Heart right ventricle (tissue), 16 donors: ENCODE measurements at regions not wholly inside any gene's neighbourhood (a gene's known extent, or its start where the extent isn't known, plus 50 kb on each side); places are given as distances from the start of the nearest gene placed in this dataset.
A peak's percentile ranks its signal among the peaks of the same experiment; 100 is the strongest.

Source experiments
- ATAC-seq, 8 donors: fragments of 200-7000 bp; cut with Tn5 transposase; one replicate each; pipeline ENCODE4 v1.9.1; 2020; ENCODE audit warnings: mild to moderate bottlenecking in 8 of 8, moderate library complexity in 8 of 8, moderate number of reproducible peaks in 1 of 8
- DNase-seq, 2 donors: peaks; one replicate each; pipeline ENCODE4 v3.0.0-alpha.2; 2020
- H3K27ac ChIP-seq, 10 donors: fragments of 200-600 bp; sonication (generic) in 2 of 10; one replicate each; pipeline versions ENCODE4 v1.5.0 to v1.8.0; 2020 to 2022; ENCODE audit warnings: mild to moderate bottlenecking in 3 of 10
- H3K27me3 ChIP-seq, 7 donors: fragments of 200-600 bp; one replicate each; pipeline ENCODE4 v1.8.0; 2021 to 2022; ENCODE audit warnings: mild to moderate bottlenecking in 2 of 7
- H3K36me3 ChIP-seq, 9 donors: fragments of 200-600 bp; sonication (generic) in 1 of 9; one replicate each; pipeline versions ENCODE4 v1.5.0 to v1.8.0; 2020 to 2022; ENCODE audit warnings: mild to moderate bottlenecking in 2 of 9
- H3K4me1 ChIP-seq, 9 donors: fragments of 200-600 bp; sonication (generic) in 1 of 9; one replicate each; pipeline versions ENCODE4 v1.5.0 to v1.8.0; 2020 to 2022; ENCODE audit warnings: mild to moderate bottlenecking in 4 of 9
- H3K4me3 ChIP-seq, 10 donors: fragments of 200-600 bp; sonication (generic) in 2 of 10; one replicate each; pipeline versions ENCODE4 v1.5.0 to v1.8.0; 2020 to 2022; ENCODE audit warnings: mild to moderate bottlenecking in 7 of 10, moderate library complexity in 2 of 10
- H3K9me3 ChIP-seq, 11 donors: fragments of 200-600 bp in 10 of 11; sonication (generic) in 2 of 11; one replicate each; pipeline versions ENCODE4 v1.5.0 to v1.8.0; 2013 to 2022; ENCODE audit warnings: mild to moderate bottlenecking in 2 of 11, control low read depth in 1 of 11, moderate library complexity in 1 of 11
- WGBS, 2 donors: extraction: QIAGEN DNeasy Blood & Tissue Kit; methylation state at CpG; one replicate each; pipeline ENCODE4 v1.1.7; 2013; ENCODE audit warnings: inconsistent platforms in 1 of 2; 5-methylcytosine and 5-hydroxymethylcytosine counted together
- intact Hi-C, 10 donors: fragments of 100-400 bp; cut with DNase I; formaldehyde crosslinking; loops; one replicate each; pipeline versions ENCODE4 v1.11.1 to v1.14.2; 2022
- TF ChIP-seq, protein P1 (sequence below), 9 donors: fragments of 200-600 bp; sonication (generic) in 2 of 9; IDR thresholded peaks; one replicate each; pipeline versions ENCODE4 v1.5.0 to v1.8.0; 2021 to 2022; ENCODE audit warnings: antibody characterized with exemption in 9 of 9, mild to moderate bottlenecking in 5 of 9, moderate library complexity in 1 of 9
- donor health status: Arrhythmogenic right ventricular cardiomyopathy.
- donor health status: ischemic (EF 13 %, LVEDD 7.1; RV severe dilation, severe dysfunction).
- donor health status: healthy with polysubstance abuse.
- donor health status: DM: no; HTN: yes; CAD: no.
- donor health status: DM: no; HTN: no; CAD: no.
- donor health status: ischemic (EF 25% LVEDD 6.9; RV normal size, moderate dysfunction).
- donor health status: ischemic (EF 25% LVEDD 5.7; RV mildly dilated, moderate dysfunction).
- donor health status: healthy.
- donor health status: DM: yes; HTN: yes; CAD: no.
- donor health status: Ischemic cardiomyopathy.
- donor health status: ischemic (EF 35%, LVEDD 5.7; RV mildly dilated, moderate dysfunction).
- donor health status: nonischemic (EF 11% LVEDD 7.7; RV severe dilation, severe dysfunction).
- donor health status: DM: yes; HTN: yes; CAD: no.
- donor health status: PGD.
- donor health status: ischemic (EF 29% LVEDD 5.4; RV normal size, mild dysfunction).
- donor health status: nonischemic (EF 23%, LVEDD 6.1; RV moderate dilation, normal function).

DNA sequence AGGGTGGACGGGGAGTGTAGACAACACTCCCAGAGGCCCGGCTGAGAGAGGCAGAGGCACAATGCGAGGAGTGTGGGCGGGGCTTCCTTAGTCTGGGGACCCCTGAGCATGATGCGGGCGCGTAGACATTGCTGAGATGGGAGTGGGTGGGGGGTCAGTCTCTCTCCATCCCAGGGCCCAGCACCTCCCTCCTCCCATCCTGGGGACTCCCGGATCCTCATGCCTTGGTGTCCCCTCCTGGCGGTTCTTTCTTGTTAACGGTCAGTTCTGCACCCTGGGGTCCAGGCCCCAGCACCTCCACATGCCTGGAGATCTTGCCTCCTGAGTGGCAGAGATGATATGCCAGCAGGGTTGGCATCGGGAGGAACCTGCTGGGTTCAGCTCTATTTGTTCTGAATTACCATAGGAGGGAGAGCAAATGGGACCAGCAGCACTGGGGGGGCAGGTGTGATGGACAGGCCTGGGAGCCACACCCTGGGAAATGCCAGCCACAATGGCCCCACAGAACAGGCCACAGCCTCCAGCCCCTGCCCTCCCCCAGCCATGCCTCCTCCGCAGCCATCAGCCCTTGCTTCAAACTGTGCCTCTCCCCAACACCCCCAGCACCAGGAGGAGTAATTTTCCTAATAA lies 55.7 kb downstream of the RTL6 start:
- Histone ChIP-seq H3K36me3 (no peaks in the 10 kb centered on the region), H3K27ac (peak overlapping the region in 1 of 10 donors; percentile 67), H3K27me3 (no peaks in the 10 kb centered on the region), H3K4me1 (peaks cover 0 to 22% (median 13%) of the 10 kb centered on the region in 9 donors), H3K9me3 (peaks cover 0 to 12% (median 6%) of the 10 kb centered on the region in 11 donors), H3K4me3 (no peak overlapping the region)
- TF ChIP-seq, protein P1, sequence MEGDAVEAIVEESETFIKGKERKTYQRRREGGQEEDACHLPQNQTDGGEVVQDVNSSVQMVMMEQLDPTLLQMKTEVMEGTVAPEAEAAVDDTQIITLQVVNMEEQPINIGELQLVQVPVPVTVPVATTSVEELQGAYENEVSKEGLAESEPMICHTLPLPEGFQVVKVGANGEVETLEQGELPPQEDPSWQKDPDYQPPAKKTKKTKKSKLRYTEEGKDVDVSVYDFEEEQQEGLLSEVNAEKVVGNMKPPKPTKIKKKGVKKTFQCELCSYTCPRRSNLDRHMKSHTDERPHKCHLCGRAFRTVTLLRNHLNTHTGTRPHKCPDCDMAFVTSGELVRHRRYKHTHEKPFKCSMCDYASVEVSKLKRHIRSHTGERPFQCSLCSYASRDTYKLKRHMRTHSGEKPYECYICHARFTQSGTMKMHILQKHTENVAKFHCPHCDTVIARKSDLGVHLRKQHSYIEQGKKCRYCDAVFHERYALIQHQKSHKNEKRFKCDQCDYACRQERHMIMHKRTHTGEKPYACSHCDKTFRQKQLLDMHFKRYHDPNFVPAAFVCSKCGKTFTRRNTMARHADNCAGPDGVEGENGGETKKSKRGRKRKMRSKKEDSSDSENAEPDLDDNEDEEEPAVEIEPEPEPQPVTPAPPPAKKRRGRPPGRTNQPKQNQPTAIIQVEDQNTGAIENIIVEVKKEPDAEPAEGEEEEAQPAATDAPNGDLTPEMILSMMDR (IDR thresholded peaks at IDR 0.05): no peak
- intact Hi-C loops: no loop called here
- no peak for DNase-seq
- ATAC-seq: peak in 3 of 8 donors; percentile 9 to 38 (median 14)
- WGBS, 2 donors: 68 to 93% methylated on average over 12 of the region's 12 CpGs

DNA sequence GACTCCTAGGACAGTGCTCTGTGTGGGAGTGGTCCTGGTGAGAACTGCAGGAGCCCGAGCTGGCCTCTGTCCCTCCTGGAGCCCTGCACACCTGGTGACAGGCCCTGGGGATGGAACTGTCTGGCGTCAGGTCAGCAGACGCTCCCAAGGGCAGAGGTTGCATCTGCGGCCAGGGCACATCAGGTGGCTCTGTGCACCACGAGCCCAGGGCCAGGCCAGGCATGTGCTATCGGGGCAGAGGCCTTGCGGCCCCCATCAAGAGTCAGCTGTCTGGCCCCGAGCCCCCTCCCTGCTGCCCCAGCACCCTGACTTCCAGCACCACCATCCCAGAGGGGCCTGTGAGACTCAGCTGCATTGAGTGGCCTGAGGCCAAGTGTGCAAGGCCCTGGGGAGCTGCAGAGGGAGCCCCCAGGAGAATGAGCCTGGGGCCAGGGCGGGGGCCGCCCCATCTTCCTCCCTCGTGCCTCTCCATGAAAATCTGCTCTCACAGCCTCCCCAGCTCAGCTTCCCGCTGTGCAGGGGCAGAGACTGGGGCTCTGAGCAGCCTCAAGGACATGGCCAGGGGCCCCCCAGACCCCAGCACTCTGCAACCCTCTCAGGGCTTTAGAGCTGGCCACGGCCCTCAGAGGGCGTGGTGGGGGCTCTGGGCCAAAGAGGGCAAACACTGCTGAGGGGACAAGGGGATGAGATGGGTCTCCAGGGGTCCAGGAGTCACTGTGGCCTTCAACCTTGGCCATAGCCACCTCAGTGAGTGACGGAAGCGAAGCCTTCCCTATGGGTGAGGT lies 56.4 kb downstream of the RTL6 start:
- H3K4me1 ChIP-seq: peaks cover 0 to 22% (median 13%) of the 10 kb centered on the region in 9 donors
- intact Hi-C loops: no loop called here
- no peaks in the 10 kb centered on the region for H3K36me3 ChIP-seq
- H3K27ac ChIP-seq: no peak overlapping the region
- 85 to 91% methylated on average over 16 of the region's 16 CpGs for WGBS, 2 donors
- peaks cover 0 to 8% (median 2%) of the 10 kb centered on the region in 11 donors for H3K9me3 ChIP-seq
- H3K4me3 ChIP-seq: no peak overlapping the region
- TF ChIP-seq, protein P1 (IDR thresholded peaks at IDR 0.05): no peak
- no peaks in the 10 kb centered on the region for H3K27me3 ChIP-seq
- peak in 1 of 8 donors; percentile 22 for ATAC-seq
- DNase-seq: no peak

DNA sequence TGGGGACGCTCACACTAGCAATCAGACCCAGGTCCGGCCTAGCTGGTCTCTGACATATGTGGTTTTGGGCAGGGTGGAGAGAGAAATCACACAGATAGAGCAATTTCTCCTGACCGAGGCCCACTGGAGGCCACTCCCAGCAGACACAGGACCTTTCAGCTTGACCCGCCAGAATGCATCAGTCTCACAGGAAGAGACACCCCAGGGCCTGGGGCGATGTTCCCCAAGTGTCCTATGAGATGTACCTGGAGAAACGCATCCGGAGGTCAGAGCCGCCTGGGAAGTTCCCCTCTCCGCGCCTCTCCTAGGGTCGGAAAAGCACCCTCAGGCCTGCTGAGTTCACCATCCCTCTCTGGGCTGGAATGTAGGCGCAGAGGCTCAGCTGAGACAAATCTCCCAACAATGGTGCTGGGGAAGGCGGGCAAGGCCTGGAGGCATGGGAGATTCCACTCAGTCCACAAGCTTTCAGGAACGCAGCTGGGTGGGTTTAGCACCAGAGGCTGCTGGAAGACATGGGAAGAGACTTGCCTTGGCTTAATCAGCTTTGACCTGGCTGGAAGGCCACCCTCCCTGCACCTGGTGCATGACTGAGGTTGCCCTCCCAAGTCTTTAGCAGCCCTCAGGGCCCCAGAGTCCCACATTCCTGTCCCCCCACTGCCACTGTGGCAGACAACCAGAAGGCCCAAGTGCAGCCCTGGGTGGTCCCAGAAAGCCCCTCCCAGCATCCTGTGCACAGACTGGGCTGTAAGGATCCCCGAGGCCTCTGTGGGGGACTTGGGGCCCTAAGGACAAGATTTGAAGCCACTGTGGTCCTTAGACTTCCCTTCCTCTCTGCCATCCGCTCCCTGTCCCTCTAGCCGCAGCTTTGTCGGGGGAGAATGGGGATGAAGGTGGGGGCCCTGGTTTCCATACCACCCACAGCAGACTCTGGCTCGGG lies 57.5 kb downstream of the RTL6 start:
- TF ChIP-seq, protein P1 (IDR thresholded peaks at IDR 0.05): no peak
- no peak for DNase-seq
- peaks cover 0 to 22% (median 13%) of the 10 kb centered on the region in 9 donors for H3K4me1 ChIP-seq
- intact Hi-C loops: no loop called here
- 89 to 94% methylated on average over 19 of the region's 19 CpGs for WGBS, 2 donors
- no peak for ATAC-seq
- no peak overlapping the region for H3K27ac ChIP-seq
- no peaks in the 10 kb centered on the region for H3K9me3 ChIP-seq
- no peaks in the 10 kb centered on the region for H3K27me3 ChIP-seq
- H3K36me3 ChIP-seq: no peaks in the 10 kb centered on the region
- no peak overlapping the region for H3K4me3 ChIP-seq
